Muscle of arm (tissue), 1 donor: ENCODE measurements at regions not wholly inside any gene's neighbourhood (a gene's known extent, or its start where the extent isn't known, plus 50 kb on each side); places are given as distances from the start of the nearest gene placed in this dataset.
"Not testable (repeated sequence)": the region's sequence is repeated elsewhere in the genome, so short reads cannot be mapped to it uniquely, and the experiment has no call there.

Experiments
- DNase-seq: peaks from one replicate; pipeline ENCODE4 v3.0.0-alpha.2; 2013

DNA sequence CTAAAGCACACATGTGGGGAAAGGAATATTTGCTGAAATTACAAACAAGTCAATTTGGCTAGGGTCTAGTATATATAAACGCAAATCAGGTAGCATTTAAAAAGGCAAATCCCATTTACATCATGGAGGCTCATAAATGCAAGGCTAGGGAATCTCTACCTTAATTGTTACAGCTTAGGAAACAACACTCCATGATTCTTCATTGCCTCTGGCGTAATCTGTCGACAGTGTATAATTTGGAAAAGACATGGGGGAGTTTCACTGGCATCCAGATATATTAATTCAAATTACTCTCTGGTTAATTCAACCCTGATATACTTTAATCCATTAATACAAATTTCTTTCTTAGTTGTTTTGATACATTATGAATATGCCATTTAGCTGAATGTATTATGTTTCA lies 1630.2 kb upstream of the FLRT2 start:
- no peak for DNase-seq

DNA sequence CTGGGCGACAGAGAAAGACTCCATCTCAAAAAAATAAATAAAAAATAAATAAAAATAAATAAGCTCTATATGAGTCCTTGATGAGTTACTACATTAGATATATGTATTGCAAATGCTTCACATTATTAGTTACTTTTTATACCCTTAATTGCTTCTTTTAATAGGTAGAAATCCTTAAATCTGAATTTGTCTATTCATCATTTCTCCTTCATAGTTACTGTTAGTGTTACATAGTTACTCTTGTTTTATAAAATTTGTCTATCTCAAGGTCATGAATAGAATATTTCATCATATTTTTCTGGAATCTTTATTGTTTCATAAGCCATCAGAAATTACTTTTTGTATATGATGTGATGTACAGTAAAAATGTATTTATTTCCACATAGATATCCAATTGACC lies 1624.8 kb upstream of the FLRT2 start:
- no peak for DNase-seq

DNA sequence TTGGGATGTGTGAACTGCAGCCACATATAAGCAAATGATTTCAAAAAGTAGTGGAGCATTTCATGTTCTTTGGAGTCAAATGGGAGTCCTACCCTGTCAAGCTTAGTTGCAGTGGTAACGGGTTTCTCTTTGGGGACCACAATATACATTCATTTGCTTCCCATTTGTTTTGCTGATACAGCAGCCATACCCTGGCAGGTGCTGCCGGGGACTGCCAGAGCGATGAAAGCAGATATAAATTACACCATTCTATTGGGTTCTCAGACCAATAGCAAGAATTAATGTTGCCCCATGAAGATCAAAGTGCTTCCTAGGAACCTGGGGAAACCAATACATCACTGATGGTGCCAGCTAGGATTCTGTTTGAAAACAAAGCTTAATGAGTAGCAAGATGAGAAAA lies 1621.5 kb upstream of the FLRT2 start:
- DNase-seq = no peak

DNA sequence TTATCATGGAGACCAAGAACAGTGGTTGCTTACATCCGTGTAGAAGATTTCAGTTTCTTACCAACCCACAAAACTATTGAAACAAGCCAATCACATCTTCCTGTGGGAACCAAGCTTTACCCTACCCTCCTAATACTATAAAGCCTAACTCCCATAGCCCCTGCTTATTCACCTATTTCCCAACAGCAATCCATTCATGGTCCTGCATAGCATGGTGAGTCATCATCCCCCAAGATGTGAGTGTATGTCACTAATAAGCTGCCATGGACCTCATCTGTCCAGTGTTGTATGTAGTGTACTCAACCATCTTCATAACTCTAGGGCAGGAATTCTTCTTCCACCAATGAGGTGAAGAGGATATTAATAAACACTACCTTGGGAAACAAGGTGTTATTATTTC lies 1620.4 kb upstream of the FLRT2 start:
- DNase-seq = no peak

DNA sequence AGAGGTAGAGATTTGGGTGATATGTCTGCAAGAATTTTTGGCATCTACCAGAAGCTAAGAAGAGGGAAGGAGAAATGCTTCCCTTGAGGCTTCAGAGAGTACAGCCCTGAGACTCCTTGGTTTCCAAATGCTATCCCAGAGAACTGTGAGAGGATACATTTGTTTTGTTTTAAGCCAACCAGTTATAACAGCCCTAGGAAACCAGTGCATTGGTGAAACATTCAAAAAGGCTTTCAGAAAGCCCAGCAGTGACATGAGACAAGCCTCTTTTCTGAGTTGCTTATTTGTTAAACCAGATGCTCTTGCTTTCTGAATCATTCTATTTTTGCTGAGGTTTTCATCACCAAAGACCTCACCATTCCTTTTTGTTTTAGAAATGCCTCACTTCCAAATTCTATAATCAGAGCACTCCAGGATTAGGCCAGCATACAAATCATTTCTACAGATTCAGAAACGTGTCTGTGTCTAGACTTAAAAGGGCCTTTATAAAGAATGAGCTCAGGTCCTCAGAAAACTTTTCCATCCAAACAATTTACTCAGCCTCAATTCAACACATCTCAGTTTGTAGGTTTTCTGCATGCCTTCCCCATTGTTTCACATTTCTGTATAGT lies 1617.8 kb upstream of the FLRT2 start:
- no peak for DNase-seq

DNA sequence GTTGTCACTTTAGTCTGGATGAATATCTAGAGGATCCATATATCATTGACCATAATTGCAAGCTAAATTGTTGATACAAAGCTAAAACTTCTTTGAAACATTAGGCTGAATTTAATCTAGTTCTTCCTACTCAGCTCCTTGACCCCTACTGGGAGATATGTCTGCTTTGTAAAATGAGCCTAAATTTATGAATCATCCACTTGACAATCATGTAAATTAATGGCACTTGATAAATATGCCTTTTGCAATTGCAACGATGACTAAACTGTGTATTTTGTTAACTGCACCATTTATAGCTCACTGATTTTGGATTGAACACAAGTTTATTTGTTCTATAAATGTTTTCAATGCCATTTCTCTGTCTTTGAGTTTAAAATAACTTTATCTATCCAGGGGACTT lies 1616.5 kb upstream of the FLRT2 start:
- no peak for DNase-seq

DNA sequence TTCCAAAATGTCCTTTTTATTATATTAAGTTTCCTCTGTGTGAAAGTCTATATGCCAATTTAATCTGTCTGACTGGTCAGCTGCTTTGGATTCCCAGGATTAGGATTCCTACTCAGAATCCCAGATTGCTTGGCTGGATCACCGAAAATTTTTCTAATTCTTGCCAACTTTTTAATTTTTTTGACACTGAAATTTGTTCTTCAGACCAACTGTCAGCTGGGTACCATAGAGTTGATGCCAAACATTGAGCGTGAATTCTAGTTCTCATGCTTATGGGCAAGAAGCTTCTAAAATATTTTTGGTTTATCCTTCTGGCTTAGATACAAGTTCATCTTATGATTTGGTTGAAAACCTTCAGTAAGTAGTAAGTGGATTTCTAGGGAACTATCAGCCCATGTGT lies 1611.4 kb upstream of the FLRT2 start:
- no peak for DNase-seq

DNA sequence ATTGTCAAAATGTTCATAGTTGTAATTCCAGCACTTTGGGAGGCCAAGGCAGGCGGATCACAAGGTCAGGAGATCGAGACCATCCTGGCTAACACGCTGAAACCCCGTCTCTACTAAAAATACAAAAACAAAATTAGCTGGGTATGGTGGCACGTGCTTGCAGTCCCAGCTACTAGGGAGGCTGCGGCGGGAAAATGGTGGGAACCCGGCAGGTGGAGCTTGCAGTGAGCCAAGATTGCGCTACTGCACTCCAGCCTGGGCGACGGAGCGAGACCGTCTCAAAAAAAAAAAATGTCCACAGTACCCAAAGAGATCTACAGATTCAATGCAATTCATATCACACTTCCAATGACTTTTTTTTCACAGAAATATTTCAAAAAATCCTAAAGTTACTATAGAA lies 1610.3 kb upstream of the FLRT2 start:
- DNase-seq = not testable (repeated sequence)

DNA sequence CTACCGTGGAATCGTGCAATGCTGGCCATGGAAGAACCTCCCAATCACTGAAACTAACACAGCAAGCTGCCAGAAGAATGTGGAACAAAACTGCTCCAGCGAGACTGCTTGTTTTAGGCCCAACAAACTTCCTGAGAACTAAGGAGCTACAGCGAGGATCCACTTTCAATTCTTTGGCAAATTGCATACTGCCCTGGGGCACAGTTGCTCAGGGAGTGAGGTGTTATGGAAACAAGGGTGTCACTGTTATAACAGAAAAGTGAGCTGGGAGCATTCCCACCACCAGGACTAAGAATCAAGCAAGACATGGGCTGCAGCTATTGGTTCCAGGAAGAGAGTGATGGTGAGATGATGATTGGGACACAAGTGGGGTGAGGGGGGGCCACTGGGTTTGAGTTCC lies 1606.1 kb upstream of the FLRT2 start:
- no peak for DNase-seq

DNA sequence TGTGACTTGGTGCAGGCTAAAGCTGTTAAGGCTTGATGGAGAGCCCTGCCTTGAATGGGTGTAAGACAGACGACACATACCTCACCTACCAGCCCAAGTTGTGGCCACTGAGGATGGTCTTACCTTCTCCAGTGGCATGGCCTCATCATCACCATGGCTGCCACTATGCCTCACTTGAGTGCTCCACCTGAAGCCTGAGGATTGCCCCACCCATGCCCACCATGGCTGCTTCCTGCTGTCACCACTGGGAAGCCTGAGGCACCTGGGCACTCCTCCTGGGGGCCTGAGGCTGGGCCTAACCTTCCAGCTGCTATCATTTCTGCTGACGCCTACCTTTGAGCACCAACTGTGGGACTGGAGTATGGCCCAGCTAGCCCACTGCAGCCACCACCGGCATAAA lies 1605.7 kb upstream of the FLRT2 start:
- no peak for DNase-seq

DNA sequence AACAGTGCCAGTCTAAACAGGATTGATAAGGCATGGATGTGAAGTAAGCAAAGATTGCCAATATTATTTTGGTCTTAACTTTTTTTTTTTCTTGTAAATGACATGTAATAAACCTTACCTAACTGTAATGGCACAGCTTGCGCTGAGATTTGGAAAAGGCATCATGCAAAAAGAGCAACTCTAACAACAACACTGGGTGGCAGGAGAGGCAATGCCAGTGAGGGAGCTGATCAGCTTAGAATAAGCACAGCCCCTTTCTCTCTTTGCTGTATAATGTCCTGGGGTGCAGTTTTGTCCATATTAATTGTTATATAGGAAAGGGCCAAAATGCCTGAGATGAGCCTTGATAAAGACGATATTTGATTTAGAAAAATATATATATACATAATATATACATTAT lies 1589.7 kb upstream of the FLRT2 start:
- DNase-seq = no peak

DNA sequence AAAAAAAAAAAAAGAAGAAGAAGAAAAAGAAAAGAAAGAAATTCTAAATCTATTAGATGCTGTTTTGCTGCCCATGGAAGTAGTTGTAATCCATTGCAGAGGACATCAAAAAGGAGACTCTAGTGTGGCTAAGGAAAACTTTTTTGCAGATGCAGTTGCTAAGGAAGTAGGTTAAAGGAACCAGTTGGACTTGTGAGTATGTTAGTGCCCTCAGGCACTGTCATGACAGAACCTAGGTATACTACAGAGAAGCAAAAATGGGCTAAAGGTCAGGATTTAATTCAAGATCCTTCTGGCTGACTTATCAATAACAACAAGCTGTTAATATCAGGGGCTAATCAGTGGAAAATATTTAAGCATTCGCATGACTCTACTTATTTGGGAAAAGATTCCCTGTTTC lies 1571.6 kb upstream of the FLRT2 start:
- no peak for DNase-seq

DNA sequence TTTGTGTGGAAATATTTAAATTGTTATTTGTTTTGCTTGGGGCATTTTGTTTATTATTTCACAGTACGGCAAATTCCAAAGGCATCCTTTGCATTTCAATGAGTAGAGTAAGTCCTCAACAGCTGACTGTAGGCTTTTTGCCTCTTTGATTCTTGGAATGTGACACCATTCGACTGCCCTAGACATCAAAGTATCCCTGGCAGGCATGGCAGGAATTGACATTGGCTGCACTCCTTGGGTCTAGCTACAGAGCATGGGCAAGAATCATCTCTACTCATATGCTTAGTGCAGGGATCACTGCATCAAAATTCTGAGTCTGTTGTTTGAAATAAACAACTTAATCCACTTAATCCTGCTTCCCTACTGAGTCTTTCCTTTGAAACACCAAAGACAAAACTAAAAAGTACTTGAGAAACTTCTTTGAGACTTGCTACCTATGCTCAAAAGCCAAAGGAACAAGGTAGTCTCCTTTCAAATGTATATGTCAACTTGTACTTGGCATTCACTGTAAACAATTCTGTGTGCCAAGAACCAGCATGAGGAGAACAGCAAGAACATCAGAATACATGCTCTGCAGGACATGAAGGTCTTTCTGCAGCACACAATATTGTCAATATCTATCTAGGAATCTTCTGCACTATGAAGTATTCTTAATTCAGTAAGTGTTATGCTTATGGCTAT lies 1569.0 kb upstream of the FLRT2 start:
- DNase-seq = no peak

DNA sequence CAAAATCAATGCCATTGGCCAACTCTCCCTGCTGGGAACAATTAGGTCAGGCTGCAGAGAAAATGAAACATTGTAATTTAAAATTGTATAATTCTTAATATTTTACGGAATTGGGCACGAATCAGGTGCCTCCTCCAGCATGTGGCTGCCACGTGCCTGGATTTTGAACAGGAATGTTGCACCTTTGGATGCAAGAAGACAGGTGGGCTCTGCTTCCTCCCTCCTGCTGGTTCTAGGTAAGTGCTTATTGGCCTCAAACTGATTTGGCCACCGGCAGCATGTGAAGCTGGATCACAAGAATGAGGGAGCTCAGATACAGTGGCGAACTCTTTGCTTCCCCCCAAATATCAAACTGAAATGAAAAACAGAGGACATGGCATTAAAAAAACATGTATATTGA lies 1559.9 kb upstream of the FLRT2 start:
- DNase-seq = no peak

DNA sequence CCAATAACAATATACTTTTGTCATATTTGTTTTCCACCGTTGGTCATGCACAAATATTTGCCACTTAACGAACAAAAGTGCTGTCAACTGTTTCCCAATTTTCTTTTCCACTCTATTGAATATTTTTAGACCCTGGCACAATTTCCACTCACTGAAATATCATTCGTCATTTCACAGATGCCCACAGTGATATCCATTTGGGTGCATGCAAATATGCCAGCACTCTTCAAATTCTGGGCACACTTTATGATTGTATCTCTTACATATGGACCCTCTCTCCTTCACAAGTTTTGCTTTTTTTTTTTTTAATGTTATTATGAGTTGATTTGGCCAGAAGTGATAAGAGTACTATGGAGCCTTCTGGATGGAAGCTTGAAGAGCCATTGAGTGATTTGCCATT lies 1557.3 kb upstream of the FLRT2 start:
- DNase-seq = no peak

DNA sequence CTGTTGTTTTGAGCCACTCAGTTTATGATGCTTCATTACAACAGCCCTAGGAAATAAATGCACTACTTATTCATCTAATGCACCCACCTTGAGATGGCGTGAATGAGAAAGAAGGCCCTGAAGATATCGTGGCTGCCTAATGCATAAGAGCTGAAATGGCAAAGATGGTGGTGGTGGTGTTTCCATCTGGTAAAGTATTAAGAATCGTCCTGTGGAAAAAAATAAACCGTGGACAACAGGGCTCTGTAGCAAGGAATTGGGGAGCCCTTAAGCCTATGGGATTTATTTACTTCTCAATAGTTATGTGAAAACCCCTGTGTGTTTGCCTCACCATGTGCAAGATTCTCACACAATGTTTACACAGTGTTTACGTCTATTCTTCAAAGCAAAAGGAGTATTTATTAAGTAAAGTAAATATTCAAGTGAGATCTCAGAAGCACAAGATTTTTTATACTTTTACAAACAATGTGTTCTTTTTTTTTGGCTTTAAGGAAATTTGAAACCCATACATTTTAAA lies 1555.2 kb upstream of the FLRT2 start:
- DNase-seq = no peak

DNA sequence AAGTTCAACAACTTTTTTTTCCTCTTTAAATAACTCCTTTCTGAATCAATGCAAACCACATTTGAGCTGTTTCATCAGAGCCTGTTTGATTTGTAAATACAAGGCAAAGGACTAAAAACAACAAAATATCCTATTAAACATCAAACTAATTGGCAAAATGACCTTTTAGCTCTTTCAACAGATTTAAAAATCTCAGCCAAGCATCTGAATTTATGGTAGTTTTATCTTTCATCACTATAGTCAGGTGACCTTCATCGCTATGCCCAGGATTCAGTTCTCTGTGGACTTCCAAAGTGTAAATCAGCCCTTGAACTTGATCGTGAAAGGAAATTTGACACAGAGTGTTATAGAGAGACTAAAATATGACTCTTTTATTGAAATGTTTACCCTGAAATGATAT lies 1554.5 kb upstream of the FLRT2 start:
- DNase-seq = no peak

DNA sequence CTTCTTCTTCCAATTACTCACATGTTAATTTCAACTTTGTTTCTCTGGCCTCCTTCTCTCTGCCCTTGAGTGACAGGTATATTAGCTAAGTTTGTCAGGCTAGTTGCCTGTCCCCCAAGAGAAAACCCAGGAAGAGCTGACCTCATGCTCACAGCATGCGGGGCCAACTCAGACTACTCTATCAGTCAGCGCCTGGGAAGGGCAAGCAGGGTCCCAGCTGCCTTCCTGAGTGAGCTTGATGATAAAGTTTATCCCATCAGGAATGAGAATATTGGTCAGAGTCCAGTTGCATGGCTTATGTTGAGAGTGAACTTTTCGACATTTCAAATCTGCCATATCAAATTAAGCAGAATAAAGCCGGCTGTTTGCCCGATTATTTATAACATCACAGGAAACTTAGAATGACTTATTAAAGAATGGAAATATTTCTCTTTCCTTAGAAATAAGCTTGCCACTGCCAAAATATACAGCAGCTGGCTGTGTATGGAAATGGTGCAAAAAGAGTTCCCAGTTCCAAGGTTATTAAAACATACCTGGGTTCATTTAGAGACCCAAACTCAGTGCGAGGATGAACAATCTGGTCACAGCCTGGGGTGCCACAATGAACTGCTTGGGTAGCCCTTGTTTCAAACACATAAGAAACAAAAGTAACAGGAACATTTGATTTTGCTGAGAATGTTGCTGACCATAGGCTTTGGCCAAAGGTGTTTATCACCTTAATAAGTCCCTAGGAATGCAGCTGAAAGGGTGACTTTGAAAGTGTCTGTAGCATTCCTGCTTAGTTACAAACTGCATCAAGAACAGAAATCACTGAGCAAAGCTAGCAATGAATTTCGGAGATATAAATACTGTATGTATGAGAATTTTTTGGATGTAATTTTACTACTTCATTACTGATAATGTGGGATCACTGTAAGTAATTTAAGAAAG lies 1553.8 kb upstream of the FLRT2 start:
- DNase-seq = peak; percentile 50

DNA sequence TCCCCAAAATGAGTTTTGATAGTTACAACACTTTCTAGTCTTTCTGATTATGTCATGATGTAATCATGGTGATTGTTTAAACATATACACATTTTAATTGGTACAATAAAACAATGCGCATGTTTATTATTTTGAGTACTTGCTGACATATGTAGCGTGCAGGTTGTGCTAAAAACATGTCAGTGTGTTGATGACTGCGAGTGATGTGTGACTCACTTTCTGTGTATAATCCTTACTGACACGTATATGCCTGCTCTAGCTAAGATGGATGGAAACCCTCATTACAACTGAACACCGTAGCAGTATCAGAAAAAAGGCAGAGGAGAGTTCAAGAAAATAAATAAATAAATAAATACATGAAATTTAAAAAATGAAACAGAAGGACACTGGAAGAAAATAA lies 1552.4 kb upstream of the FLRT2 start:
- DNase-seq = no peak

DNA sequence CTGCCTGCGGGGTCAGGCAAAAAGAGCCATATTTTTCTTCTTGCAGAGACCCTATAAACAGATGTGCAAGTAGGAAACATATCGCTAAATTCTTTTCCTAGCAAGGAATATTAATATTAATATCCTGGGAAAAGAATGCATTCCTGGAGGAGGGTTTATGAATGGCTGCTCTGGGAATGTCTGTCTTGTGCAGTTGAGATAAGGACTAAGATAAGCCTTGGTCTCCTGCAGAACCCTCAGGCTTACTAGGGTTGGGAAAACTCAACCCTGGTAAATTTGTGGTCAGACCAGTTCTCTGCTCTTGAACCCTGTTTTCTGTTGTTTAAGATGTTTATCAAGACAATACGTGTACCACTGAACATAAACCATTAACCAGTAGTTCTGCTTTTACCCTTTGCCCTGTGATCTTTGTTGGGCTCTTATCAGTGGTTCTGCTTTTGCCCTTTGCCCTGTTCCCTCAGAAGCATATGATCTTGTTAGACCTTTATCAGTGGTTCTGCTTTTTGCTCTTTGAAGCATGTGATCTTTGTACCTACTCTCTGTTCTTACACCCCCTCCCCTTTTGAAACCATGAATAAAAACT lies 1548.2 kb upstream of the FLRT2 start:
- not testable (repeated sequence) for DNase-seq

DNA sequence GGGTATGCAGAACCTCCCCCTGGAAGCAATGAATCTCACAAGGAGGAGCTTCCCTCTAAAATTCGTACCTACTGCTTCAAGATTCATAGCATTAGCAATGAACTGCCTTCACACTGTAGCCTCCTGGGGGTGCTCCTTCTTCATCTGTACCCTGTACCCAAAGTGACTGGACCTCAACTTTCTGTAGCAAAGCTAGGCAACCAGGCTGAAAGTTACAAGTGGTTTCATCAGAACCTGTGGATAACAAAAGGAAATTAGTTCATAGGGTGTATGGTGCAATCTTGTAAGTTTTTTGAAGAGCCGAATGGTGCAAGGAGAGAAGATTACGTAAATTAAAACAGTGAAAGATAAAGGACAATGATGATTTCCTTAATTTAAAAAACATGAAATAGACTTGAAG lies 1541.7 kb upstream of the FLRT2 start:
- DNase-seq = no peak

DNA sequence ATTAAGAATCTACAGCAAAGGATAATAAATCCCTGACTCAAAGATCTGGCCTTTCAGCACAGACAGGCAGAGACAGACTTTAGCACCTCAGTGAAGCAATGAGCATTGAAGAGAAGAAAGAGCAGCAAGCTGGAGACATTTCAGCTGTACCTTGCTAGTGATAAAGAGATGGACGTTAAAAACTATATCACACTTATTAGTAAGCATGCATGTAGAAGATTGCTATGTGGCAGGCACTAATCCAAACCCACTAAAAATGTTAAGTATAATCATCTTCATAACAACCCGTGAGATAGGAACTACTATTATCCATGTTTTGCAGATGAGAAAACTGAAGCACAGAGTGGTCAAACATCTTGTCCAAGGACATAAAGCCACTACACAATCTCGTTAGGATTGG lies 1538.3 kb upstream of the FLRT2 start:
- DNase-seq = no peak

DNA sequence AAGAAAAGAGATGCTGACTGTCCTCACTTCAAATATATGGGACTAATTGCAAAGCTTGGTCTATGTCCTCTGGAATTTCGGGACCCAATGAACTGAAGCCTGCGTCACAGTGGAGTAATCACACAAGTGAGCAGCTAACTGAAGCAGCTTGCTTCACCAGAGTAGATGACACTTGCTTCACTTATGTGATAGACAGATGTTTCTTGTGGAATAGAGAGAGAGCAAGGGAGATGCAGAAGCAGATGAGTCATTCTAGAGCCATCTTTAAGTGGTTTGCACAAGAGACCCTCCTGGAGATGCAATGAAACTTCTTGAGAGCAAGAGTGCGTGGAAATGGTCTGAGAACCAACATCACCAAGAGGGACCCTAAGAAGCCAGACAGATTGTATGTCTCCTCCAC lies 1537.1 kb upstream of the FLRT2 start:
- no peak for DNase-seq
